ENCODE measurements at regions not wholly inside any gene's neighbourhood (a gene's known extent, or its start where the extent isn't known, plus 50 kb on each side); places are given as distances from the start of the nearest gene placed in this dataset.
"Not testable (repeated sequence)": the region's sequence is repeated elsewhere in the genome, so short reads cannot be mapped to it uniquely, and the experiment has no call there.

- ATAC-seq (ENCODE audit: poor library complexity); DNase-seq; intact Hi-C loops (cut with DNase I): not testable (repeated sequence)
Observed at GRCh38 chr14:106133126-106133525, 606.7 kb downstream of the TMEM121 start.

GRCh38 chr14:106134886-106135285 is 608.5 kb downstream of the TMEM121 start:
- DNase-seq (no peak), ATAC-seq (ENCODE audit: poor library complexity) (no peak)
- intact Hi-C loops (cut with DNase I): no loop called here

DNA sequence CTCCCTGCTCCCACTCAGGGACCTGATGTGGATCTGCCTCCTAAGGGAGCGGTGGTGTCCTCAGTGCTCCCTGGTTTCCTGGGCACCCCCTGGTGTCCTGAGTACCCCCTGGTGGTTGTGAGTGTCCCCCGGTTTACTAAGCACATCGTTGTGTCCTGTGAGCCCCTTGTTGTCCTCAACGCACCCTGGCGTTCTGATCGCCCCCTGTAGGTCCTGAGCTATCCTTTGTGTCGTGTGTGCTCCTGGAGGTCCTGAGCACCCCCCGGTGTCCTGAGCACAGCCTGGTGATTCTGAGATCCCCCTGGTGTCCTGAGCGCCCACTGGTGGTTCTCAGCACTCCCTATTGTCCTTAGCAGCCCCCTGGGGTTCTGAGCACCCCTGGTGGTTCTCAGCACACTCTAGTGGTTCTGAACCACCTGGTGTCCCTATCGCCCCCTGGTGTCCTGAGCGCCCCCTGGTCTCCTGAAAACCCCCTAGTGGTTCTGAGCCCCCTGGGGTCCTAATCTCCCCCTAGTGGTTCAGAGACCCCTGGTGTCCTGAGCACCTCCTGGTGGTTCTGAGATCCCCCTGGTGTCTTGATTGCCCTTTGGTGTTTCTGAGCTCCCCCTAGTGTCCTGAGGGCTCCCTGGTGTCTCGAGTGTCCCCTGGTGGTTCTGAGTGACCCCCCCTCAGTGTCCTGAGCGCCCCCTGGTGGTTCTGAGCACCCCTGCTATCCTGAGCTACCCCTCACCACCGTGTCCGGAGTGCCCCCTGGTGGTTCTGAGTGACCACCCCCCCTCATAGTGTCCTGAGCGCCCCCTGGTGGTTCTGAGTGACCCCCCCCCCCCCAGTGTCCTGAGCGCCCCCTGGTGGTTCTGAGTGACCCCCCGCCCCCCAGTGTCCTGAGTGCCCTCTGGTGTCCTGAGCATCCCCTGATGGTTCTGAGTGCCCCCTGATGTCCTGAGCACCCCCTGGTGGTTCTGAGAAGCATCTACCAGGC is 615.1 kb downstream of the TMEM121 start:
- DNase-seq: no peak

GRCh38 chr14:106145731-106146130 is 619.3 kb downstream of the TMEM121 start:
- intact Hi-C loops (cut with DNase I); ATAC-seq (ENCODE audit: poor library complexity); DNase-seq: not testable (repeated sequence)

More for the DNA sequence above, 615.1 kb downstream of the TMEM121 start:
- intact Hi-C loops (cut with DNase I): no loop called here
- no peak for ATAC-seq (ENCODE audit: poor library complexity)

DNA sequence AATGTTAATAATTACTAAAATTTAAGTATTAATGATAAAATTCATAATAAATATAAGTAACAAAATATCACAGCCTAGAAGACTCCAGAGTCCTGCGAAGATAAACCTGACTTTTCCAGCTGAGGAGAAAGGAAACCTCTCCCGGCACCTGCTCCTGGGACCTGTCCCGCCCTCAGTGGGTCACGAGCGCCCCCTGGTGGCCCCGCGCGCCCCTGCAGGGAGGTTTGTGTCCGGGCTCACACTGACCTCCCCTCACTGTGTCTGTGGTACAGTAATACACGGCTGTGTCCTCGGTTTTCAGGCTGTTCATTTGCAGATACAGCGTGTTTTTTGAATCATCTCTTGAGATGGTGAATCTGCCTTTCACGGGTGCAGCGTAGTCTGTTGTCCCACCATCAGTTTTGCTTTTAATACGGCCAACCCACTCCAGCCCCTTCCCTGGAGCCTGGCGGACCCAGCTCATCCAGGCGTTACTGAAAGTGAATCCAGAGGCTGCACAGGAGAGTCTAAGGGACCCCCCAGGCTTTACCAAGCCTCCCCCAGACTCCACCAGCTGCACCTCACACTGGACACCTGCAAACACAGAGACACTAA is 627.1 kb downstream of the TMEM121 start:
- intact Hi-C loops (cut with DNase I); ATAC-seq (ENCODE audit: poor library complexity): not testable (repeated sequence)
- DNase-seq: peak; percentile 85

DNA sequence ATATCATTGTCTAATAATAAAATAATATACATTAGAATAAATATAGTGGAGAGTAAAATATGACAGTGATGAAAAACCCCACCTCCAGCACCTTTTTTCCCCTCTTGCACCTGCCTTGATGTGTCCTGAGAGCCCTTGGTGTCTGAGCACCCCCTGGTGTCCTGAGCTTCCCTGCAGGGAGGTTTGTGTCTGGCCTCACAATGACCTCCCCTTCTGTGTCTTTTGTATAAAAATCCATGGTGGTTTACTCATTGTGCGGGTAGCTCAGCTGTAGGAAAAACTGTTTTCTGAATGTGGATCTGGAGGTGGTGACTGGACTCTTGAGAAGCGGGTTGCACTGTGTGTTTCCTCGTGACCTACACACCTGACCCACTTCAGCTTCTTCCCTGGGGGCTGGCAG is 636.9 kb downstream of the TMEM121 start:
- ATAC-seq (ENCODE audit: poor library complexity) (no peak), DNase-seq (no peak)
- intact Hi-C loops (cut with DNase I): no loop called here

DNA sequence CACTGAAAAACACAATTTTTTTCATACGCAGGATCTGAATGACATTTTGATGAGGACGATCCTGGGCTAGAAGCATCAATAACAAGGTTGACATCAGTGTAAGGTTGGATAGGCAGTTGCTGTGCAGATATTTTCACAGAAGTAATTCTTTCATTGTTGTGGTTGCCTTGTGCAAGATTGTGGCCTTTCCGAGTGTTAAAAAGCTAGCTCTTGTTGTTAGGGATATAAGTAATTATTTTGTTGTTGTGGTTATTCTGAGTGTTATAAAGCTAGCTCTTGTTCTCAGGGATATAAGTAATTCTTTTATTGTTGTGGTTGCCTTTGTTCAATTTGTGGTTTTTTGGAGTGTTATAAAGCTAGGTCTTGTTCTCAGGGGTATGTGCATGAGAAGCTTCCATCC is 637.4 kb downstream of the TMEM121 start:
- not testable (repeated sequence) for ATAC-seq (ENCODE audit: poor library complexity)

DNA sequence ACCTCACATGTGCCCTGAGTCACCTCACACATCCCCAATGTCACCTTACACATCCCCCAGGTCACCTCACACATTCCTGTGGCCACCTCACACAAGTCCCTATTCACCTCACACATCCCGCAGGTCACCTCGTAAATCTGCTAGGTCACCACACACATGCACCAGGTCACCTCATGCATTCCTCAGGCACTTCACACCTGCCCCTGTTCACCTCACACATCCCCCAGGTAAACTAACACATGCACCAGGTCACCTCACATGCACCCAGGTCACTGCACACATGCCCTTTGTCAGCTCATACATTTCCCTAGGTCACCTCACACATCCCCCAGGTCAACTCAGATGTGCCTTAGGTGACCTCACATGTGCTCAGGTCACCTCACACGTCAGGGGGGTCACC is 639.8 kb downstream of the TMEM121 start:
- DNase-seq: no peak
- intact Hi-C loops (cut with DNase I): no loop called here
- no peak for ATAC-seq (ENCODE audit: poor library complexity)

More for the DNA sequence above, 637.4 kb downstream of the TMEM121 start:
- DNase-seq; intact Hi-C loops (cut with DNase I): not testable (repeated sequence)

DNA sequence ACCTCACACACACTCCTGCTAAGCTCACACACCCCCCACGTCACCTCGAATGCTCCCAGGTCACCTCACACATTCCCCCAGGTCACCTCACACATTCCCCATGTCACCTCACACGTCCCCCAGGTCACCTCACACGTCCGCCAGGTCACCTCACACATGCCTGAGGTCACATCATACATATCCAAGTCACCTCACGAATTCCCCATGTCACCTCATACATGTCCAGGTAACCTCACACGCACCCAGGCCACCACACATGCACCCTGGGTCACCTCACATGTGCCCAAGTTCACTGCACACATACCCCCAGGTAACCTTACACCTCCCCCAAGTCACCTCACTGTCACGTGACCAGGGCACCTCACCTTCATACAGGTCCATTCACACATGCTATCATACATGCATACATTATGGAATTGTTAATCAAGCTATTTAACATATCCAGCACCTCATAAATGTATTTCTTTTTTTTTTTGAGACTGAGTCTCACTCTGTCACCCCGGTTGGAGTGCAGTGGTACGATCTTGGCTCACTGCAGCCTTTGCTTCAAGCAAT is 640.3 kb downstream of the TMEM121 start:
- no peak for DNase-seq
- no peak for ATAC-seq (ENCODE audit: poor library complexity)
- intact Hi-C loops (cut with DNase I): no loop called here

GRCh38 chr14:106170163-106170658 is 643.8 kb downstream of the TMEM121 start:
- ATAC-seq (ENCODE audit: poor library complexity); intact Hi-C loops (cut with DNase I); DNase-seq: not testable (repeated sequence)

DNA sequence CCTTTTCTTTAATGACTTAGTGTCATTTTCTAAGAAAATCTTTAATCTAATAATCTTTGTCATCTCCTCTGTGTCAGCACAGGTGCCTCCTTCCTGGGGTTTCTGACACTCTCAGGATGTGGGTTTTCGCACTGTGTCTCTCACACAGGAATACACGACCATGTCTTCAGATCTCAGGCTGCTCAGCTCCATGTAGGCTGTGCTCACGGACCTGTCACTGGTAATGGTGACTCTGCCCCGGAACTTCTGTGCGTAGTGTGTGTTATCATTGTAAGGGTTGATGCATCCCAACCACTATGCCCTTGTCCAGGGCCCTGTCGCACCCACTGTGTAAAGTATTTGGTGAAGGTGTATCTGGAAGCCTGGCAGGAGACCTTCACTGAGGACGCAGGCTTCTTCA is 647.8 kb downstream of the TMEM121 start:
- DNase-seq: no peak
- no peak for ATAC-seq (ENCODE audit: poor library complexity)
- intact Hi-C loops (cut with DNase I): no loop called here

DNA sequence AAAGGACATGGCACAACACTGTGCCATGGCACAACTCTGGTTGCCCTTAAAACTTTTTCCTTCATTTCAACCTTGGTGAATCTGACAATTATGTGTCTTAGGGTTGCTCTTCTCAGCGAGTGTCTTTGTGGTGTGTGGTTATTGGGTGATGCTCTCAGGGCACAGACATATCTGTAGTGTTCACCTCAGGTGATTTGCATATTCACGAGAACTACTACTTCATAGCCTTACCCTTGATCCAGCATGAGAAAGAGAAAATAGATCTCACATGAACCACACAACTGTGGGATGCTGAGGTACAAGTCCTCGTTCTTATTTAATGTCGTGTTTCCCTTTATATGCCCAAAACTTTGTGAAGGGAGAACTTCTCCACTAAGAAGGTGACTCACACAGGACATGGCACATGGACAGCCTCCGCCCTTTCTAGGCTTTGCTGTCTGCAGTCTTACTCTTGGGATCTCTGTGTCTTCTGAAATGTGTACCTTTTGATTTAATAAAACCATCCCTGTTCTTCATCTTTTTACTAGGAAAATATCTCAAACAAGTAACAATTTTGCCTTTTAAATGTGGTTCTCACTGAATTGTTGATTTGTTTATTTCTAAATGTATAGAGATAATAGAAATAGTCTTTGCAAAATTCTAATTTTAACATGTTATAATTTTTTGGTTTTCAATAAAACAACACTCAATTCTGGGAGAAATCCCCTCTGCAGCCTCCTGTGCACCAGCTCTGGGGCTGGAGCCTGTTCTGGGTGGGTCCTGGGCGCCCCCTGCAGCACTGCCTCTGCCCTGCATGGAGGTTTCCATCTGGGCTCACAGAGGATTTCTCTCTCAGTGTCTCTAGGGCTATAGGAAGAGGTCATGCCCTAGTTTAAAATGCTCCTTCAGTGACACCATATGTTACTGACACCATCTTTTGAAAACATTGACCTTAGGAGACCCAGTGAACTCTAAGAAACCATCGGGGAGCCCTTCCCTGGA is 651.2 kb downstream of the TMEM121 start:
- ATAC-seq (ENCODE audit: poor library complexity); intact Hi-C loops (cut with DNase I); DNase-seq: not testable (repeated sequence)

DNA sequence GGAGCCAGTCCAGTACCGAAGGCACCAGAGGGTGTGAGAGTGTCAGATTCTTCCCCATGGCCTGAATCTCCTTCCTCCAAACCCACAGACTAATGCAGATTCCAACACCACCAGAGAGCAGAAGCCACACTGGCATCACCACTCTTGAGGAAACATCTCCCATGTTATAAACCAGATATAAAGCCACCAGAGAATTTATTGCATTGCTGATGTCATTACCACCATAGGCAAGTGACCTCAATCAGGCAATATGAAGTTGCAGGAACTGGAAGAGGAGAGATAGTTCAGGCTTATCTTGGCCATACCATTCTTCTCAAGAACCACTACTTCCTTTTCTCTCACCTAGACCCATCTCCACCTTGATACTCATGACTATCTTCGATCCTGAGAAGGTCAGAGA is 653.4 kb downstream of the TMEM121 start:
- ATAC-seq (ENCODE audit: poor library complexity) (no peak), DNase-seq (no peak)
- intact Hi-C loops (cut with DNase I): no loop called here

DNA sequence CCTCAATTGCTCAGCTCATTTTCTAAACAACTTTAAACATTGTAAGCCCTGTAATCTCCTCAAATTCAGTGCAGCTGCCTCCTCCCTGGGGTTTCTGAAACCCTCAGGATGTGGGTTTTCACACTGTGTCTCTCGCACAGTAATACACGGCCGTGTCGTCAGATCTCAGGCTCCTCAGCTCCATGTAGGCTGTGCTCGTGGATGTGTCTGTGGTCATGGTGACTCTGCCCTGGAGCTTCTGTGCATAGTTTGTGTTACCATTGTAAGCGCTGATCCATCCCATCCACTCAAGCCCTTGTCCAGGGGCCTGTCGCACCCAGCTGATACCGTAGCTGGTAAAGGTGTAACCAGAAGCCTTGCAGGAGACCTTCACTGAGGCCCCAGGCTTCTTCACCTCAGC is 658.4 kb downstream of the TMEM121 start:
- DNase-seq; intact Hi-C loops (cut with DNase I); ATAC-seq (ENCODE audit: poor library complexity): not testable (repeated sequence)

GRCh38 chr14:106185174-106185836 is 658.9 kb downstream of the TMEM121 start:
- intact Hi-C loops (cut with DNase I); DNase-seq; ATAC-seq (ENCODE audit: poor library complexity): not testable (repeated sequence)

- DNase-seq (no peak), ATAC-seq (ENCODE audit: poor library complexity) (no peak)
- intact Hi-C loops (cut with DNase I): no loop called here
Observed at GRCh38 chr14:106185837-106186233, 659.5 kb downstream of the TMEM121 start.

DNA sequence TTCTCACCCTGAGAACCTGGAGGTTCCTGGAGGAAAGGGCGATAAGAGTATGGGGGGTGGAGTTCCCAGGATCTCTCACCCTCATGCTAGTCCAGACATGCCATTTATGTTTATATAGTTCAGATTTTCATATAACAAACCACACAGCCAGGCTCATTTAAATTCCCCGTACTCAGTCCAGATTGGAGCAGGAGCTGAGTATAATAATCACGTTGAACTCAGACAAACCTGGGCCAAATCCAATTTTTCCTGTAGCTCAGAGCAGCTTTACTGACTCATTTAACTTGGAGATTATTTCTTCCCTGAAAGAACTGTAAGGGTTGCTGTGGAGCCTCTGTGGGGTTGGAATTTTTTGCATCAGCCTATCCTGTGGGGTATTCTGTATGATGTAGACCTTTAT is 660.8 kb downstream of the TMEM121 start:
- no peak for ATAC-seq (ENCODE audit: poor library complexity)

GRCh38 chr14:106192701-106193100 is 666.3 kb downstream of the TMEM121 start:
- ATAC-seq (ENCODE audit: poor library complexity); intact Hi-C loops (cut with DNase I): not testable (repeated sequence)

More for the DNA sequence above, 660.8 kb downstream of the TMEM121 start:
- intact Hi-C loops (cut with DNase I): no loop called here
- DNase-seq: no peak

More at GRCh38 chr14:106192701-106193100, 666.3 kb downstream of the TMEM121 start:
- DNase-seq: not testable (repeated sequence)

All from Right ventricle myocardium superior (tissue), 1 donor.